DND-41 (cell line): ENCODE measurements at regions not wholly inside any gene's neighbourhood (a gene's known extent, or its start where the extent isn't known, plus 50 kb on each side); places are given as distances from the start of the nearest gene placed in this dataset.

Experiments used
- CTCF ChIP-seq: IDR thresholded peaks from 2 replicates; pipeline ENCODE4 v1.5.1; 2012; ENCODE audit warnings: borderline replicate concordance, low read length, moderate library complexity, mild to moderate bottlenecking; ENCODE audit not compliant: poor library complexity, severe bottlenecking; ENCODE audit errors: extremely low read depth
- EZH2 ChIP-seq: IDR thresholded peaks from 3 replicates; pipeline ENCODE4 v1.6.1; 2012; ENCODE audit warnings: borderline replicate concordance, low read depth, mild to moderate bottlenecking, moderate library complexity, low read length, inconsistent platforms; ENCODE audit not compliant: severe bottlenecking

GRCh38 chr3:124413393-124413792 lies 316.9 kb upstream of the UMPS start:
- TF ChIP-seq CTCF (no peak), EZH2 (no peak)
